Esophagus squamous epithelium (tissue), 5 donors: ENCODE measurements at regions not wholly inside any gene's neighbourhood (a gene's known extent, or its start where the extent isn't known, plus 50 kb on each side); places are given as distances from the start of the nearest gene placed in this dataset.

Source experiments
- DNase-seq: peaks from one replicate; lab custom pipeline; 2025; lab: John Stamatoyannopoulos, UW
- H3K27ac ChIP-seq, 4 donors: fragments of 200-600 bp; sonication (generic); one replicate each; pipeline ENCODE4 v1.5.1; 2016 to 2019; ENCODE audit warnings: mild to moderate bottlenecking in 1 of 4
- H3K27me3 ChIP-seq, 4 donors: fragments of 200-600 bp; sonication (generic); 1 replicate in 3 of 4; 2 replicates in 1 of 4; pipeline versions ENCODE4 v1.5.1 to v1.6.0; 2017 to 2021; ENCODE audit warnings: antibody characterized with exemption in 1 of 4
- H3K36me3 ChIP-seq, 3 donors: fragments of 200-600 bp; sonication (generic); one replicate each; pipeline ENCODE4 v1.5.1; 2016 to 2019
- H3K4me1 ChIP-seq, 3 donors: fragments of 200-600 bp; sonication (generic); one replicate each; pipeline ENCODE4 v1.5.1; 2017 to 2019
- H3K4me3 ChIP-seq, 4 donors: fragments of 200-600 bp; sonication (generic); 1 replicate in 3 of 4; 2 replicates in 1 of 4; pipeline ENCODE4 v1.5.1; 2016 to 2019; ENCODE audit warnings: mild to moderate bottlenecking in 2 of 4, moderate library complexity in 1 of 4
- H3K9me3 ChIP-seq, 3 donors: fragments of 200-600 bp; sonication (generic); one replicate each; pipeline ENCODE4 v1.5.1; 2016 to 2019
- POLR2A ChIP-seq, 4 donors: fragments of 450-650 bp; IDR thresholded peaks; one replicate each; pipeline ENCODE4 v1.6.1; 2017; ENCODE audit warnings: antibody characterized with exemption in 4 of 4, mild to moderate bottlenecking in 4 of 4, moderate library complexity in 3 of 4
- WGBS, 2 donors: methylation state at CpG; one replicate each; pipeline ENCODE4 v1.1.5; 2018; 5-methylcytosine and 5-hydroxymethylcytosine counted together
- intact Hi-C: fragments of 100-400 bp; cut with DNase I; formaldehyde crosslinking; loops from one replicate; pipeline ENCODE4 v1.15.0; 2022
- TF ChIP-seq, protein P1 (sequence below), 6 experiments: fragments of 450-650 bp in 4 of 6; fragments of 200-600 bp in 2 of 6; sonication (generic) in 2 of 6; IDR thresholded peaks; one replicate each; pipeline ENCODE4 v1.5.1; 2016 to 2019; ENCODE audit warnings: antibody characterized with exemption in 6 of 6, mild to moderate bottlenecking in 4 of 6, moderate library complexity in 4 of 6
- donor health status: DM: yes; HTN: yes; CAD: no.

GRCh38 chr5:25909163-25909562, 1129.2 kb downstream of the CDH9 start:
- H3K27me3 ChIP-seq, result no peaks in the 10 kb centered on the region
- no peak overlapping the region for H3K27ac ChIP-seq
- DNase-seq, result no peak
- H3K4me1 ChIP-seq, result no peaks in the 10 kb centered on the region
- WGBS, 2 donors, result 87 to 90% methylated on average over 22 to 25 of the region's 29 CpGs
- intact Hi-C loops, result no loop called here
- no peak overlapping the region for H3K4me3 ChIP-seq
- H3K36me3 ChIP-seq, result no peaks in the 10 kb centered on the region
- H3K9me3 ChIP-seq, result peaks cover 0 to 6% (median 0%) of the 10 kb centered on the region in 3 donors
- no peak for TF ChIP-seq POLR2A (IDR thresholded peaks at IDR 0.05)
- TF ChIP-seq, protein P1, sequence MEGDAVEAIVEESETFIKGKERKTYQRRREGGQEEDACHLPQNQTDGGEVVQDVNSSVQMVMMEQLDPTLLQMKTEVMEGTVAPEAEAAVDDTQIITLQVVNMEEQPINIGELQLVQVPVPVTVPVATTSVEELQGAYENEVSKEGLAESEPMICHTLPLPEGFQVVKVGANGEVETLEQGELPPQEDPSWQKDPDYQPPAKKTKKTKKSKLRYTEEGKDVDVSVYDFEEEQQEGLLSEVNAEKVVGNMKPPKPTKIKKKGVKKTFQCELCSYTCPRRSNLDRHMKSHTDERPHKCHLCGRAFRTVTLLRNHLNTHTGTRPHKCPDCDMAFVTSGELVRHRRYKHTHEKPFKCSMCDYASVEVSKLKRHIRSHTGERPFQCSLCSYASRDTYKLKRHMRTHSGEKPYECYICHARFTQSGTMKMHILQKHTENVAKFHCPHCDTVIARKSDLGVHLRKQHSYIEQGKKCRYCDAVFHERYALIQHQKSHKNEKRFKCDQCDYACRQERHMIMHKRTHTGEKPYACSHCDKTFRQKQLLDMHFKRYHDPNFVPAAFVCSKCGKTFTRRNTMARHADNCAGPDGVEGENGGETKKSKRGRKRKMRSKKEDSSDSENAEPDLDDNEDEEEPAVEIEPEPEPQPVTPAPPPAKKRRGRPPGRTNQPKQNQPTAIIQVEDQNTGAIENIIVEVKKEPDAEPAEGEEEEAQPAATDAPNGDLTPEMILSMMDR (IDR thresholded peaks at IDR 0.05), result no peak

- 25 to 81% methylated on average over 2 of the region's 2 CpGs for WGBS, 2 donors
- TF ChIP-seq POLR2A (IDR thresholded peaks at IDR 0.05), result no peak
- TF ChIP-seq, protein P1 (IDR thresholded peaks at IDR 0.05), result no peak
- Histone ChIP-seq H3K4me1 (no peaks in the 10 kb centered on the region), H3K4me3 (no peak overlapping the region), H3K27ac (no peak overlapping the region), H3K36me3 (no peaks in the 10 kb centered on the region), H3K9me3 (peaks cover 0 to 6% (median 0%) of the 10 kb centered on the region in 3 donors), H3K27me3 (no peaks in the 10 kb centered on the region)
- intact Hi-C loops, result no loop called here
- DNase-seq, result no peak
These were observed 1132.7 kb downstream of the CDH9 start for GRCh38 chr5:25905646-25906045.

- intact Hi-C loops, result no loop called here
These were observed 1146.2 kb downstream of the CDH9 start for GRCh38 chr5:25892211-25892610.

GRCh38 chr5:25891691-25892090, 1146.7 kb downstream of the CDH9 start:
- H3K4me3 ChIP-seq, result no peak overlapping the region
- H3K4me1 ChIP-seq, result no peaks in the 10 kb centered on the region
- H3K36me3 ChIP-seq, result no peaks in the 10 kb centered on the region
- H3K27ac ChIP-seq, result no peak overlapping the region
- intact Hi-C loops, result no loop called here
- no peaks in the 10 kb centered on the region for H3K27me3 ChIP-seq
- no peak for DNase-seq
- peaks cover 0 to 19% (median 0%) of the 10 kb centered on the region in 3 donors for H3K9me3 ChIP-seq
- WGBS, 2 donors, result 31 to 53% methylated on average over 2 of the region's 2 CpGs
- no peak for TF ChIP-seq POLR2A (IDR thresholded peaks at IDR 0.05)
- TF ChIP-seq, protein P1 (IDR thresholded peaks at IDR 0.05), result no peak

More at GRCh38 chr5:25892211-25892610, 1146.2 kb downstream of the CDH9 start:
- peaks cover 0 to 20% (median 0%) of the 10 kb centered on the region in 3 donors for H3K9me3 ChIP-seq
- 40 to 69% methylated on average over 2 of the region's 2 CpGs for WGBS, 2 donors
- no peak for DNase-seq
- no peaks in the 10 kb centered on the region for H3K36me3 ChIP-seq
- TF ChIP-seq POLR2A (IDR thresholded peaks at IDR 0.05), result no peak
- TF ChIP-seq, protein P1 (IDR thresholded peaks at IDR 0.05), result no peak
- no peaks in the 10 kb centered on the region for H3K4me1 ChIP-seq
- H3K27me3 ChIP-seq, result no peaks in the 10 kb centered on the region
- no peak overlapping the region for H3K27ac ChIP-seq
- no peak overlapping the region for H3K4me3 ChIP-seq

- Histone ChIP-seq H3K9me3 (peaks cover 0 to 11% (median 0%) of the 10 kb centered on the region in 3 donors), H3K27me3 (no peaks in the 10 kb centered on the region), H3K36me3 (no peaks in the 10 kb centered on the region), H3K4me3 (no peak overlapping the region), H3K27ac (no peak overlapping the region), H3K4me1 (no peaks in the 10 kb centered on the region)
- no peak for DNase-seq
- intact Hi-C loops, result no loop called here
- WGBS, 2 donors, result 68 to 70% methylated on average over 6 of the region's 6 CpGs
- no peak for TF ChIP-seq POLR2A (IDR thresholded peaks at IDR 0.05)
- TF ChIP-seq, protein P1 (IDR thresholded peaks at IDR 0.05), result no peak
These were observed 1156.9 kb downstream of the CDH9 start for GRCh38 chr5:25881318-25882036.
